Forelimb muscle (tissue), 1 donor: ENCODE measurements at regions not wholly inside any gene's neighbourhood (a gene's known extent, or its start where the extent isn't known, plus 50 kb on each side); places are given as distances from the start of the nearest gene placed in this dataset.

Experiments used
- DNase-seq: peaks from one replicate; pipeline ENCODE4 v3.0.0-alpha.2; 2013; ENCODE audit warnings: low read depth

- no peak for DNase-seq
These were observed 306.6 kb upstream of the TMPO start for GRCh38 chr12:98208816-98209215.

GRCh38 chr12:98211909-98212695 is 303.3 kb upstream of the TMPO start:
- no peak for DNase-seq

DNA sequence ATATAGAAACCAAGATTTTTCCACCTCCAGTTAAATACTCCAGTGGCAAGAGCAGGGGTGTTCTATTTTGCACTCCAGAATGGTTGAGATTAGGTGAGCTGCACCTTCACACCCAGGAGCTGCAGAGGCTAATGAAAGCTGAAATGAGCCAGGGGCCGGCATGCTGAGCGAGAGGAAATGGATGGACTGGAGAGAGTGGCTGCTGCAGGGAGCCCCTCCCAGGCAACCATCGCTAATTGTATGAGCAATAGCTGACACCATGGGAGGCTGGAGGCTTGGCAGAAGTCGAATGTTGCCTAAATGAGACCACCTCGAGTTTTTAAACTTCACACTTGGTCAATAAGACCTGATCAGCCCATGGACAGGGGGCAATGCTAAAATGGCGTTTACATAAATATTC is 301.8 kb upstream of the TMPO start:
- DNase-seq = no peak

- no peak for DNase-seq
These were observed 298.1 kb upstream of the TMPO start for GRCh38 chr12:98217257-98217656.

DNA sequence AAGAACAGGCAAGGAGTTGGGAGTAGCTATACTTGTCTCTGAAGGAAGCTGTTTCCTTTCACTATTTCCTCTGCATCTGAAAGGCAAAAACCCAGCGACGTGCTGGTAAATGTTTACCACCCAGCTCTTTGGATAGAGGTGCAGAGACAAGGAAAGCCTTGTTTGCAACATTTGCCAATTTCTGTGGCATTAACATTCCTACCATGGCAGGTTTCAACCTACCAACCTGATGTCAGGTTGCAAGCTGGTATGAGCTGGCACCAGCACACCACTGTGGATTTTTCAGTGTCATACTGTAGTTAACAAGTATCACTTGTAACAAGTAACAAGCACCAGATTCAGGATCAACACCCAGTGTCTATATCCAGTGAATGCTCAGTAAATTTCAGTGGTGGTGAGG is 294.8 kb upstream of the TMPO start:
- no peak for DNase-seq

DNA sequence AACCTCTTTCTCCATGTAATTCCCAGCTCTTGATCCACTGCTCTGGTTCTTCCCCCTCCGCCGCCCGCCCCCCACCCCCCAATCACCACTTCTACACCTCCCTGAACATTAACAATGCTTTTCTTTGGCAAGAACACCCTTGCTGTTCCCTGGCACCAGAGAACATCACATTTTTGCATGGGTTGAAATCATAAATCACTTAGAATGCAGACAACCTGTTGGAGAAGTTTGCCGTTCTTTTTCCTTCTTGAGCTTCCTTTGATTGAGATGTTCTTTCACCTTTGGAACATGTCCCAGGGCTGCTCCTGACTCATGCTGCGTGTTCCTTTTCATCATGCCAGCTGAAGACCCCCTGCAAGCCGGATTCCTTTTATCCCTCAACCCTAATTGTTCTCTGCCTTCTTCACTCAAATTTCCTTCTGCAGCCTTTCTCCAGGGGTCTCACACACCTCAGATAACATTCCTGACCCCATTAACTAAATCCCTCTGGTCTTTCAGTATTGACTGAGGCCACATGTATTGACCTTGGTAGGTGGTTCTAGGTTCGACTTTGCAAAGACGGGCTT is 294.1 kb upstream of the TMPO start:
- no peak for DNase-seq

DNA sequence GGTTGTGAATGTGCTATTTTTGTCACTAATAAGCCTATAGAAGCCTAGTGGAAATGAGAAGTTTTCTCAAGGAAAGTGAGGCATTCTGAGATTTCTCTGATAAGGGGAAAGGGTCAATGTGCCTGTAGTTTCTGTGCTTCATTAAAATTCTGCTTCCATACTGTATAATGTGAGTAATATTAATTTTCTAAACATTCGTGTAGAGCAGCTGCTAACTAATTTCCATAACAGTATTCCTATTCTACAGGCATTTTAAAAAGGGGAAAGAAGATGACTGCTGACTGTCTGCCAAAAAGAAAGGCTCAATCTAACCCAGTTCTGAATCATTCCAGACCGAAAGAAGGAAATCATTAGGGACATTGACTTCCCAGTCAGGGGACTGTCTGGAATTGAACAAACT is 293.3 kb upstream of the TMPO start:
- DNase-seq = no peak

DNA sequence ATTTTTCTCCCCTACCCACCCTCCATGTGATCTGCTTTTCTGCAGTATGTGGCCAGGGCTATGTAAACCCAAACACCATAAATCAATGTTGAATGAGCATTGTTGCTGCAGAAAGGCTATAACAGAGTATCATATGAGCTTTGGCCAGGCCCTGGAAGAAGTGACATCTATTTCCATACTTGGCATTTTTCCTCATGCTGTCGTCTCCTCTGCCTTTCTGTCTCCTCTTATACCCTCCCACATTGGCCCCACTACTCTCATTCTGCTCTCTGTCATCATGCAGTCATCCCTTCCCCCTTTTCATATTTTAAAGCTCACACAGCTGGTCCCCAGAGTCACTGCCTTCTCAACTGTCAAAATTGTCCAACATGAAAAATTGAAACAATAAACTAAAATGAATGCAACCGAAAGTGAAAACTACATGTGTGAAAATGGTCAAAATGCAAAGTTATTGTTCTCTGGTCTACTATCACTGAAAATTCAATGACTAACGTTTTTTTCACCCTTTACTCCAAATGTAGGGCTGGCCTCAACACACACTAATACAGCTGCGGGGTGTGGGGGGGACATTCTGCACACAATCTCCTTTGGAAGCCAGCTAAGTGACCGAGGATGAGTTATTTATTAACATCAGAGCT is 290.7 kb upstream of the TMPO start:
- DNase-seq = no peak

DNA sequence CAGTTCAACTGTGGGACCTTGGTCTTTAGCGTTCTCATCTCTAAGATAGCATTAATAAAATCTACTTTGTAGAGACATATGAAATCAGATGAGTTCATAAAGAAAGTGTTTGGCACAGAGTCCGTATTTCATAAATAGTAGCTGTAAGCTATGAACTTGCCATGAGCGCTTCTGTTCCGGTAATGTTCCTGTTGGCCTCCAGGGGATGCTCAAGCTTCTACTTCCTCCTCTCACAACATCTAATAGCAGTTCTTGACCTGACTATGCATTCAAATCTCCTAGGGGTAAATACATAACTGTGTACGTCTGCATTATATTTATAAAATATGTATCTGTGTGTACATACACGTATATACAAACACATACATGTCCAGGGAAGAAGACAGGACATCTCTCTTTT is 288.2 kb upstream of the TMPO start:
- DNase-seq = no peak

GRCh38 chr12:98228683-98229539 is 286.5 kb upstream of the TMPO start:
- DNase-seq = no peak

DNA sequence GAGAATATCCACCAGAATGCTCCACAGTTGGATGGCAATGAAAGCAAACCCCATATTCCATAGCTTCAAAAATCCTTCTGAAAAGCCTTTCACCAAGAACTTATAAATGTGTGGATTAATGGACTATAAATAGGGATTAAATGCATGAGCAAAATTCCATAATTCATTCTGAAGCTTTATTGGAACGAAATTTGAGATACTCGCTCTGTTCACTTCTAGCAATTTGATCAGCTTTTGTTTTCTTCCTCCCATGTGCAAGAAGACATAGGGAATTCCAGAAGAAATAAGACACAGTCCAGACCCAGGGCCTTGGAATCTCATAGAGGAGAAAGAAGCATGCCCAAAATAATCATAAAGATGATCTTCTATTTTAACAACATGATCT is 285.9 kb upstream of the TMPO start:
- no peak for DNase-seq

DNA sequence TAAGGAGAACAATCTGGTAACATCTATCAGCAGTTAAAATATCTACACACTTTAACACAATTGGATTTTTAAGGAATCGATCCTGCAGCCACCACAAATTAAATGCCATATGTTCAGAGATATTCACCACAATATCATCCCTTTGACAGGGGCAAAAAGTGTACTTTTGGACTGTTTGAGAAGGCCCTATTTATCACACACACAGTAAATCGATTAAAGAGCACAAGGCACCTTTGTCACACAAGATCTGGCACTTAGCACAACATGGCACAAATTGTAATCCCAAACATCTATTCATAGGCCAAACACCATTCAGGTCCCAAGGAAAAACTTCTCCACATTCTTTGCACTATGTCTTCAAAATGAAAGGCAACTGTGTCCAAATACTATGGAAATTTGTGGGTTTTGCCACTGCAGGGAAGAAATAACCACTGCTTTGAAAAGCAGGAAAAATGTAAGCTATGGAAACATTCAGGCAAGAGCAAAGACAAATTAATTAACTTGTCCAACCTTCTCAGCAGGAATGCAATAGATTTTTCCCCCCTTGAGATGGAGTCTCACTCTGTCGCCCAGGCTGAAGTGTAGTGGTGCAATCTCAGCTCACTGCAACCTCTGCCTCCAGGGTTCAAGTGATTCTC is 282.5 kb upstream of the TMPO start:
- no peak for DNase-seq

DNA sequence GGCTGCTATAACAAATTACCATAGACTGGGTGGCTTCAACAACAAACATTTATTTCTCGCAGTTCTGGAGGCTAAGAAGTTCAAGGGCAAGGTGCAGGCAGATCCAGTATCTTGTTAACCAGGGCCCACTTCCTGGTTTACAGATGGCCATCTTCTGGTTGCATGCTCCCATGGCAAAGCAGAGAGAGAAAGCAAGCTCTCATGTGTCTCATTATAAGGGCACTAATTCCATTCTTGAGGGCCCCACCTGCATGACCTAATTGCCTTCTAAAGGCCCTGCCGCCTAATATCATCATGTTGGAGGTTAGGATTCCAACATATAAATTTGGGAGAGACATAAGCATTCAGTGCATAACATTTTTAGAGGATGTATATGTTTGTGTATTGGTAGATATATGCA is 280.1 kb upstream of the TMPO start:
- no peak for DNase-seq

GRCh38 chr12:98238515-98239130 is 276.8 kb upstream of the TMPO start:
- DNase-seq = peak; percentile 54

DNA sequence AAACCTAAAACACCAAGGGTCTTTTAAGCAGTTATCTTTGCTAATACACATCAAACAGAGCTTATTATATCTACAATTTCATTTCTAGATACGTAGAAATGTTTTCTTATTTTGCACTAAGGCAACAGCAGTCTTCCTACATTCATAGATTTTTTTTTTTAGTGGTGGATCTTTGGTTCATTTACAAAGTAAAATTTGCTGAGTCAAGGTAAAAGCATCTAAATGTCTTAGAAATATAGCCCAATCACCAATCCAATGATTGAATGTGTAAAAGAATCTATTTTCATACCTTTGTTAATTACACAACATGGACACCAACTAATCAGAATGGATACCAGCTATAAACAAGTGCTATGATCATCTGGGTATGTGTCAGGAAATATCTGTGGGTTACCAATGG is 272.2 kb upstream of the TMPO start:
- no peak for DNase-seq

GRCh38 chr12:98244136-98244535 is 271.3 kb upstream of the TMPO start:
- DNase-seq = no peak

DNA sequence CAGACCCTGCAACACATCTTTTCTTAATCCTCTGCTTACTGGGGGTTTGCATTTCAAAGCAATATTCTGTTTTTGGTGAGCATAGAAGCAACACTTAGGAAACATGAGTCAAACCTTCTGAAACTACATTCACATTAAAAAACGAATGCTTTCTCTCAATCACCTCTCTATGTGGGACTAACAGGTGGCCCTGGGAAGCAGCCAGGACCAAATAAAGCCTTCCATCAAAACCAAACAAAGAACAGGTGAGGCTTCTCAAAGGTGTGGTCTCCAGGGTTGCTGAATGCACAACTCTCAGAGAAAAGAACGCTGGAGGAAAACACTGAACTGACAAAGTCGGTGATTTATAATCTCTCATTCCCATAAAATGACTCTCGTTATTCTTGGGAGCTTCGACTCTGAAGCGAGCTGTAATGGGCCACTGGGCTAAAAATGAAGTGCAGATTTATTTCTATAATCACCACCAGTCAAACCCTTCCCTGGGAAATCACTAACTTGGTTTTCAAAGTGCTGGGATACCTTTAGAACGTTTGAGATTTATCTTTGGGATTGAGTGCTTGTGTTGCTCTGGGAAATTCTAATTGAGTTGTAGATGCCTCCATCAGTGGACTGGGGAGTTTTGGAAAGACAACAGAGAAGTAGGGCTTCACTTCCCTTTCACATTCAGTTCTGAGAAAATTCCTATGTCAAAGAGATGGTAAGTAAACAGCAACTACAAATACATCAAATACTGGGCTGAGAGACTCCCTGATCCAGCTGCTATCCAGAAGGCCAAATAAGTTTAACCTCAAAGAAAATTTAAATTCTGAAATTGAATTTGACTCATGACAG is 262.0 kb upstream of the TMPO start:
- DNase-seq = no peak

GRCh38 chr12:98256830-98257229 is 258.6 kb upstream of the TMPO start:
- DNase-seq = no peak

DNA sequence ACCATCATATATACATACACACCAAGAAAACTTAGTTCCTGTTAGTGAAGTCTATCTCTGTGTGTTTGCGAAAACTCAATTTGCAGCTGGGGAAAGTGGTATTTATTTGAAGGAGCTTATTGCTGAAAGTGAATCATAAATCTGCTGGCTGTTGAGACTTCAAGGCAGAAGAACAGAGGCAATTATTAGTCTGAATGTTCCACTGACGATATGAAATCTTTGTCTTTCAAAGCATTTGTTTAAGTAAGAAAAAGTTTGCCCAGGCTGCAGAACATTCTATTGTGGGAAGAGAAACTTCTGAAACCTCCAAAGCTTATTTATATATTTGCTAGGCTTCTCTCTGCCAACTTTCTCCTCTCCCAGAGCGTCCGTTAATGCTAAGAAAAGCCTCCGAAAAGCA is 255.7 kb upstream of the TMPO start:
- peak; percentile 35 for DNase-seq

GRCh38 chr12:98260276-98260675 is 255.1 kb upstream of the TMPO start:
- DNase-seq = no peak

DNA sequence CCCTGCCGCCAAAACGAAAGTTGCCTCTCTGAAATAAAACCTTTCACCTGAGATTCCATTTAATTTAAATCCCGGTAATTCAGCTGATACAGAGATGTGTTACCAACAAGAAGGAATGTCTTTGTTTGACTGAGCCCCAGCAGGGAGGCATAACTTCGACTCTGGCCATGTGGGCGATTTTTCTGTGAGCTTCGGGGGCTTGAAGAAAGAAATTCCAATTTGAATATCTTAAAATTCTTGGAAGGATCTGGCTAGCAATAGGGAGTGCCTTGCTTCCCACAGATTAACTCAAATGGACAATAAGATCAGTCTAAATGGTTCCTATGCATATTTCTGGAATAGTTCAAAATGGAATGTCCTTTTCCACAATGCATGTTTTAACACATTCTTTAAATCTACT is 252.5 kb upstream of the TMPO start:
- DNase-seq = no peak
